CD14-positive monocyte (primary cell): ENCODE measurements at regions not wholly inside any gene's neighbourhood (a gene's known extent, or its start where the extent isn't known, plus 50 kb on each side); places are given as distances from the start of the nearest gene placed in this dataset.

Experiments
- DNase-seq, 3 donors: peaks; one replicate each; pipeline ENCODE4 v3.0.0-alpha.2; 2011 to 2022
- H2AFZ ChIP-seq: 2 replicates; pipeline ENCODE4 v1.6.0; 2012; ENCODE audit warnings: mild to moderate bottlenecking, low read depth, low read length, inconsistent platforms; ENCODE audit not compliant: insufficient read depth, poor library complexity, severe bottlenecking
- H3K27ac ChIP-seq, 2 donors: 1 replicate in 1 of 2; 2 replicates in 1 of 2; pipeline ENCODE4 v1.5.1; 2012 to 2013; ENCODE audit warnings: low read length in 2 of 2, control low read depth in 1 of 2, inconsistent platforms in 1 of 2, low read depth in 1 of 2, mild to moderate bottlenecking in 1 of 2
- H3K27me3 ChIP-seq, 2 donors: one replicate each; pipeline versions ENCODE4 v1.6.0 to v1.6.1; 2011 to 2013; ENCODE audit warnings: low read length in 2 of 2; ENCODE audit not compliant: control insufficient read depth in 2 of 2, insufficient read depth in 2 of 2
- H3K36me3 ChIP-seq, 2 donors: replicated peaks in 1 of 2; 1 replicate in 1 of 2; 2 replicates in 1 of 2; pipeline versions ENCODE4 v1.5.1 to v1.6.1; 2012 to 2013; ENCODE audit warnings: low read length in 2 of 2, control low read depth in 1 of 2, inconsistent platforms in 1 of 2, mild to moderate bottlenecking in 1 of 2; ENCODE audit not compliant: insufficient read depth in 2 of 2, control insufficient read depth in 1 of 2
- H3K4me1 ChIP-seq, 2 donors: 1 replicate in 1 of 2; 2 replicates in 1 of 2; pipeline versions ENCODE4 v1.5.1 to v1.6.1; 2012 to 2013; ENCODE audit warnings: low read length in 2 of 2, control low read depth in 1 of 2, inconsistent platforms in 1 of 2, mild to moderate bottlenecking in 1 of 2, moderate library complexity in 1 of 2; ENCODE audit not compliant: insufficient read depth in 2 of 2, control insufficient read depth in 1 of 2
- H3K4me2 ChIP-seq: replicated peaks from 2 replicates; pipeline ENCODE3; 2012; ENCODE audit warnings: low read length, moderate library complexity, mild to moderate bottlenecking; ENCODE audit not compliant: poor library complexity, severe bottlenecking; ENCODE audit errors: extremely low read depth
- H3K4me3 ChIP-seq, 3 experiments: fragments of 200-600 bp in 1 of 3; sonication (generic) in 1 of 3; replicated peaks in 1 of 3; 1 replicate in 2 of 3; 2 replicates in 1 of 3; pipeline ENCODE4 v1.5.1; 2011 to 2013; ENCODE audit warnings: low read length in 3 of 3, mild to moderate bottlenecking in 3 of 3, control low read depth in 2 of 3, low read depth in 2 of 3, inconsistent platforms in 1 of 3, moderate library complexity in 1 of 3
- H3K79me2 ChIP-seq: 2 replicates; pipeline ENCODE4 v1.6.0; 2012; ENCODE audit warnings: mild to moderate bottlenecking, control low read depth, inconsistent platforms, low read length, moderate library complexity; ENCODE audit not compliant: insufficient read depth
- H3K9ac ChIP-seq: 2 replicates; pipeline ENCODE4 v1.6.0; 2017; ENCODE audit warnings: low read length, mild to moderate bottlenecking; ENCODE audit not compliant: insufficient read depth, poor library complexity, severe bottlenecking
- H3K9me3 ChIP-seq, 2 donors: replicated peaks in 1 of 2; 1 replicate in 1 of 2; 2 replicates in 1 of 2; pipeline versions ENCODE4 v1.5.1 to v1.6.1; 2012 to 2013; ENCODE audit warnings: low read length in 2 of 2, control low read depth in 1 of 2; ENCODE audit not compliant: control insufficient read depth in 1 of 2, insufficient read depth in 1 of 2
- H4K20me1 ChIP-seq: 2 replicates; pipeline ENCODE4 v1.6.0; 2012; ENCODE audit warnings: mild to moderate bottlenecking, low read length, control low read depth, moderate library complexity; ENCODE audit not compliant: insufficient read depth
- H3K27ac Mint-ChIP-seq, 7 donors: one replicate each; pipeline ENCODE4 v1.8.0; 2020; ENCODE audit warnings: mild to moderate bottlenecking in 7 of 7, mixed read lengths in 7 of 7, moderate library complexity in 6 of 7, inconsistent platforms in 2 of 7
- H3K27me3 Mint-ChIP-seq, 3 donors: one replicate each; pipeline ENCODE4 v1.8.0; 2021 to 2022; ENCODE audit warnings: low read depth in 3 of 3, mild to moderate bottlenecking in 3 of 3, mixed read lengths in 3 of 3, moderate library complexity in 3 of 3, inconsistent platforms in 1 of 3
- H3K36me3 Mint-ChIP-seq, 2 donors: one replicate each; pipeline ENCODE4 v1.8.0; 2020; ENCODE audit warnings: mixed read lengths in 2 of 2, inconsistent platforms in 1 of 2, mild to moderate bottlenecking in 1 of 2
- H3K4me1 Mint-ChIP-seq: one replicate; pipeline ENCODE4 v1.8.0; 2020; ENCODE audit warnings: mild to moderate bottlenecking, mixed read lengths
- H3K4me3 Mint-ChIP-seq, 2 donors: one replicate each; pipeline ENCODE4 v1.8.0; 2020; ENCODE audit warnings: mild to moderate bottlenecking in 2 of 2, mixed read lengths in 2 of 2, moderate library complexity in 1 of 2
- H3K9me3 Mint-ChIP-seq, 7 donors: one replicate each; pipeline ENCODE4 v1.8.0; 2020 to 2022; ENCODE audit warnings: mixed read lengths in 7 of 7, mild to moderate bottlenecking in 6 of 7, moderate library complexity in 6 of 7, inconsistent platforms in 2 of 7
- CTCF ChIP-seq: fragments of 200-600 bp; IDR thresholded peaks from one replicate; pipeline ENCODE4 v1.8.0; 2022; ENCODE audit warnings: antibody characterized with exemption, mild to moderate bottlenecking
- WGBS: methylation state at CpG from one replicate; pipeline ENCODE4 v1.1.5; 2013; ENCODE audit warnings: missing lambda C conversion rate; ENCODE audit not compliant: insufficient coverage; 5-methylcytosine and 5-hydroxymethylcytosine counted together
- intact Hi-C, 2 donors: fragments of 100-400 bp; cut with micrococcal nuclease; formaldehyde crosslinking; loops; one replicate each; pipeline versions ENCODE4 v1.15.0 to v1.15.1; 2023

GRCh38 chr2:176470713-176471112 is 201.5 kb downstream of the MTX2 start:
- Histone ChIP-seq H3K9ac (no peak overlapping the region), H3K9me3 (no peaks in the 10 kb centered on the region), H3K4me1 (no peaks in the 10 kb centered on the region), H3K36me3 (no peaks in the 10 kb centered on the region), H3K79me2 (no peaks in the 10 kb centered on the region), H3K4me3 (no peak overlapping the region), H3K27ac (no peak overlapping the region), H3K27me3 (peaks cover 7 to 9% of the 10 kb centered on the region in 2 donors), H2AFZ (no peak overlapping the region), H3K4me2 (no peak overlapping the region), H4K20me1 (no peaks in the 10 kb centered on the region)
- Mint-ChIP-seq H3K4me3 (no peak overlapping the region), H3K36me3 (no peaks in the 10 kb centered on the region), H3K27ac (no peak overlapping the region), H3K9me3 (peaks cover 0 to 7% (median 0%) of the 10 kb centered on the region in 7 donors), H3K4me1 (peaks cover 5% of the 10 kb centered on the region), H3K27me3 (peaks cover 6 to 22% (median 10%) of the 10 kb centered on the region in 3 donors)
- TF ChIP-seq CTCF: no peak
- 94% methylated on average over 3 of the region's 4 CpGs for WGBS
- DNase-seq: no peak
- intact Hi-C loops: no loop called here

GRCh38 chr2:176471949-176472348 is 202.7 kb downstream of the MTX2 start:
- DNase-seq: no peak
- H3K27me3 Mint-ChIP-seq: peaks cover 7 to 18% (median 7%) of the 10 kb centered on the region in 3 donors

More at GRCh38 chr2:176471949-176472348, 202.7 kb downstream of the MTX2 start:
- intact Hi-C loops: no loop called here
- Histone ChIP-seq H3K9me3 (no peaks in the 10 kb centered on the region), H3K27ac (no peak overlapping the region), H3K79me2 (no peaks in the 10 kb centered on the region), H3K27me3 (peaks cover 3 to 5% of the 10 kb centered on the region in 2 donors), H2AFZ (no peak overlapping the region), H3K4me2 (no peak overlapping the region), H4K20me1 (no peaks in the 10 kb centered on the region), H3K9ac (no peak overlapping the region), H3K4me1 (no peaks in the 10 kb centered on the region), H3K4me3 (no peak overlapping the region), H3K36me3 (no peaks in the 10 kb centered on the region)
- TF ChIP-seq CTCF: no peak
- Mint-ChIP-seq H3K4me3 (no peak overlapping the region), H3K9me3 (peaks cover 0 to 9% (median 0%) of the 10 kb centered on the region in 7 donors), H3K4me1 (peaks cover 5% of the 10 kb centered on the region), H3K27ac (no peak overlapping the region), H3K36me3 (no peaks in the 10 kb centered on the region)
- 80% methylated on average over 1 of the region's 2 CpGs for WGBS
